ENCODE measurements at regions not wholly inside any gene's neighbourhood (a gene's known extent, or its start where the extent isn't known, plus 50 kb on each side); places are given as distances from the start of the nearest gene placed in this dataset.

DNA sequence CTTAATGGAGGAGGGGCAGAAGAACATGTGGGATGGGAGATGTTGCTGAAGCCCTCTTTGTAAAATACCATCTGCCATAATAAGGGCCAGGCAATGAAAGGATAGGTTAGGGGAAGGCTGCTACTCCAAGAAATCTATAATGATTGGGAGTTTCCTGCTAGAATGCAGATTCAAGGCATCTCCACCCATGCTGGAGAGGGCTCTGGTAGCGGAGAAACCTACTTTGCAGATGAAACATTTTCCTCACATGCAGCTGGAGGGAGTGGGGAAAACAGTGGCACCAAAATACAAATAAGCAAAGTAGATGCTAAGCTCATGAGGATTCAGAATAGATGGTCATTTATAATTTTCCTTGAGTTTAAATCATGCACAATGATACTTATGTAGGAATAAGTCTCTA is 82.3 kb upstream of the GCFC2 start:
- no peak for DNase-seq

DNA sequence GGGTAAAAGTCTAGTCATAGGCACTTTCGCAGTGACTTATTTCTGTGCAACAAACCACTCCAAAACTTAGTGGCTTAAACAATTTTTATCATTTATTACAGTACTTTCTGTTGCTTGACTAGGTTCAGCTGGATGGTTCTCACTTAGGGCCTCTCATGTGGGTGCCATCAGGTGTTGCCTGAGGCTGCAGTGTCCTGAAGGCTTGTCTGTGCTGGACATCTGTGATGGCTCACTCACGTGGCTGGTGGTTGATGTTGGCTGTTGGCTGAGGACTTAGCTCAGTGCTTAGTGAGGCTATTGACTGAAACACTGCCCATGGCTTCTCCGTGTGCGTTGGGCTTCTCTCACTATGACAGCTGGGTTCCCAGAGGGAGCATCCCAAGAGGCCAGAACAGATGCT is 81.4 kb upstream of the GCFC2 start:
- DNase-seq, result no peak

DNA sequence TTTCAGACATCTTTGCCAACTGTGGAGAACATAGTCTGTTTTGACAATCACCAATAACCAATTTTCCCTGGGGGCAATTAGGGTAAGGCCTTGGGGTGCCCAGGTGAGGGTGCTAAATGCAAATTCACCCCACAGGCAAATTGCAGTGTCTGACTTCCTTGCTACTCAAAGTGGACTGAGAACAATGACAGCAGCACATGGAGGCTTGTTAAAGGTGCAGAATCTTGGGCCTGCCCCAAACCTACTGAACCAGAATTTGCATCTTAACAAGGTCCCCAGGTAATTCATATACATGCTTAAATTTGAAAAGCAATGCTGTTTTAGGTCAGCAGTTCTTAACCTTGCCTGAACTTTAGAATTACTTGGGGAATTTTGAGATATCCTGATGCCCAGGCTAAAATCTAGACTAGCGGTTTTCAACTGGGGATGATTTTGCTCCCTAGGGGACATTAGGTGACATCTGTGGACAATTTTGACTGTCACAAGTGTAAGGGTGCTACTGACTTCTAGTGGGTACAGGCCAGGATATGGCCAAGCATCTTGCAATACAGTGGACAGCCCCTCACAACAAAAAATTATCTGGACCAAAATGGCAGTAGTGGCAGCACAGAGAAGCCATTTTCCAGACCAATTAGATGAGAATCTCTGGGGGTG is 80.2 kb upstream of the GCFC2 start:
- DNase-seq, result no peak

DNA sequence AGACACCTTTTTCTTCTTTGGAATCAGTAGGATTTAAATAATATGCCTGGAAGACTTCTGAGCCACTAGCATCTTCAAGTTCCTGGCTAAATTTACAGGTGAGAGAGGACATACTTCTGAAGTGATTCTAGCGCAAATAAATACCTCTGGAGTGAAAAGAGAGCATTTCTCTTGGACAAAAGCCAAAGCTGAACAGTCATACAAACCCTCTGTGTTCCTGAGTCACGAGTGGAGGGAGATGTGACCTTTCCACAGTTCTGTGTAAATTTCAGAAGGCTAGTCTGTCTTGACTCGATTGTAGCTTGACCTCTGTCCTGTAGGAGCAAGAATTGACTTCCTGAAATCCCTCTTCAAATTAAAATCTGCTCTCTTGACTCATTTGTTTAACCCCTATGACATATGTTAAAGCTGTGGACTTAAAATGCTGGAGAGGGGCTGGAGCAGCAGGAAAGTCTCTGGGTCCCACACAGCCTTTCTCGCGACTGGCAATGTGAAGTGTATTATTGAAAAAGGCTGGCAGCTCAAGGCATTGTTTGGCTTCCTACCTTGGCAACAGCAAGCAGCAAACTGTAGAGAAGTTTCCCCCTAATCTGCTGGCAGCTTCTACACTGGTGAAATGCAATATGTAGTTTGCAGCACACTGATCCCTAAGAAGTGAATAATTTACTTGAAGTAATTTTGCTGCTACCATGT is 79.6 kb upstream of the GCFC2 start:
- DNase-seq, result peak; percentile 36

DNA sequence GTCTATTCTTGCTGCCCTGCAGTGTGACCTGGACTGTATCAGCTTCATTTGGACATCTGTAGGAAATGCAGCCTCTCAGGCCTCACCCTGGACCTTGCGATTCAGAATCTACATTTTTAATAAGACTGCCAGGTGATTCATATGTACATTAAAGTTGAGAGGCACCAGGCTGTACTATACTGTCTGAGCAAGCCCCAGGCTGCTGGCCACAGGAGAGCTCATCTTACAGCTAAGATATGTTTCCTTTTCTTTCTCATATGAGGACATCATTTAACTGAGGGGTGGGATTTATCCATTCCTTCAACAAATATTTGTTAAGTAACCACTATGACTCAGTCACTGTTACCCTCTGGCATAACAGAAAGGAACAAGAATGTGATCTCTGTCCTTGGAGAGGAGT is 78.2 kb upstream of the GCFC2 start:
- no peak for DNase-seq

DNA sequence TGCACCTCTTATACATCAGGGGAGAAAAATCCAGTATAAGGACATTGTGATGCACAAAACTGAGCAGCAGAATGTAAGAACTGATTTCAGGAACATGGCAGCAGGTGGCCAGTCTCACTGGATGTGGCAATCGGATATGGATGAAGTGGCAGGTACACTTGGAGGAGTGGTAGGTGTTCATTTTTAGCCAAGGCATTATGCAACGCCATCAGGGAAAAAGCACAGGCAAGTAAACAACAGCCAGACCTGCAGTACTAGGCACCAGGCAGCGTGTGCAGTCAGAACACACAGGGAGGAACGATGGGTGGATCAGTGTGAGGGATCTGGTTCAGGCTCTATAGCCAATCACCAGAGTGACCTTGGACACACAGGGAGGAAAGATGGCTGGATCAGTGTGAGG is 77.4 kb upstream of the GCFC2 start:
- peak; percentile 61 for DNase-seq

DNA sequence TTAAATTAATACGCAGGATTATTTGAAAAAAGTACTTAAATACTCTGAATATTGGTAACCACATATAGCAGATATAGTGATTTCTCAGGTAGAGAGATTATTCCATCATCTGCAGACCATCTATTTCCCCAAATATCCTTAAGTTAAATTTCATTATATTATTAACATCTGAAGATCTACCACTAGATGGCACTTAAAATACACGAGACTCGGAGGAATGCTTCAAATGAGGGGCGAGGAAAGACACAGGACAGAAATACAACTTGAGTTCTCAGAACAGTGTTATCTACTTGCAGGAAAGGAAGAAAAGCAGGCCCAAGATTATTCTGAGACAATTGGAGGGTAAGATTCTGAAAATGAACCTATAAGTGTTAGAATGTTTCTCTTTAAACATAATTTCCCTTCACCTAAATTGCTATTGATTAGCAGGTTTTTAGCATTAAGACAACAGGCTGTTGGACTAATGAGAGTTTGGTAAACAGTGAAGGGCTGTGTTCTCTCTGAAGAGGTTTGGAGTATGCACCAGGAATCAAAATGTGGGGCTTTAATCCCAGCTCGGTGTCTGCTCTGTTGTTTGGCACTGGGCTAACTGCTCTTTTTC is 76.9 kb upstream of the GCFC2 start:
- DNase-seq, result peak; percentile 70

DNA sequence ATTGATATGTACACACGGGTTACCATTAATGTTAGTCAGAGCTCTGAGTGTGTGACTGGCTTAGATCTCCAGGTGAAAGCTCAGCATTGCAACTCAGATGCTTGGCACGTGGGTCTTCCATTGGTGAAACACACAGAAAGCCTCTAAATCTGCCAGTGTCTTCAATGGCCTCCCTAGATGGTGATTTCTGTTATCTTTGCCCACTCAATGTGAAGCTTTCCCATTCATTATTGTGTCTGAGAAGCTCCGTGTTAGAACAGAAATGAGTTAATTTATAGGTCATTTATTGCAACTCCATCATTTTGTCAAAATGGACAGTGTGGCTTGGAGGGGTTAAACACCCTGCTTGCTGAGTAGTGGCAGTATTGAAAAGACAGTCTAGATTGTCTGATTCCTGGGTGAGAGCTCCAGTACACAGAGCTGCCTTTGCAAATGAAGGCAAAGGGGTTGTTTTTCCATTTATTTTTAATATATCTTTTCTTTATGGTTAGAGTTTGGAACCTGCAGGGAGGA is 64.7 kb upstream of the GCFC2 start:
- no peak for DNase-seq

DNA sequence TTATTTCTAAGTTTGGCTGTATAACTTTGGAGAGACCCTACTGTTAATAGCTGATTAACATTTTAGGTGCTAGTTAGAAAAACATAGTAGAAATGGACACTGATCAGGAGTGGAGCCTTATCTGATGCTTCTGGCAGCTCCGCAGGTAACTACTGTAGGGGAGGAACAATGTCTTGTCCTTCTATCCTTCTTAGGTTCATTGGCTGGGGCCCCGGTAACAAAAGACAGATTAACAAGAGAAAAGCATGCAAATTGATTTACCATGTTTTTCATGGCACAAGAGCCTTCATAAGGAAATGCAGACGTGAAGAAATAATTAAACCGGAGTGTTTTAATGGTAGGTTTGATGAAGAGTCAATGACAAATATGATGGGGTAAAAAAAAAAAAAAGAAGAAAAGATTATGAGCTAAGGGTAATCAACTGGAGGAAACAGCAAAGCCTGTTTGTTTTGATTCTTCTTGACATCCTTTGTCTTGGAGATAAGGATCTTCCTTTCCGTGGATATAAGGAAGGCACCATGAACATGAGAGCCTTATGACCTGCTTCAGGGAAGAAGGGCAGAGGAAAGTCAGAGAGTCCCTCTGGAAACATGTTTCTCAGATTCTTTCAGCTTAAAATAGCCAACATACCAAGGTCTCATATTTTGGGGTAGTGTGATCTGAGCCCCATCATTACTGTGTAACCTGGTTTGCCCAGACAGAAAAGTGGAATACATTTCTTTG is 62.4 kb upstream of the GCFC2 start:
- no peak for DNase-seq

DNA sequence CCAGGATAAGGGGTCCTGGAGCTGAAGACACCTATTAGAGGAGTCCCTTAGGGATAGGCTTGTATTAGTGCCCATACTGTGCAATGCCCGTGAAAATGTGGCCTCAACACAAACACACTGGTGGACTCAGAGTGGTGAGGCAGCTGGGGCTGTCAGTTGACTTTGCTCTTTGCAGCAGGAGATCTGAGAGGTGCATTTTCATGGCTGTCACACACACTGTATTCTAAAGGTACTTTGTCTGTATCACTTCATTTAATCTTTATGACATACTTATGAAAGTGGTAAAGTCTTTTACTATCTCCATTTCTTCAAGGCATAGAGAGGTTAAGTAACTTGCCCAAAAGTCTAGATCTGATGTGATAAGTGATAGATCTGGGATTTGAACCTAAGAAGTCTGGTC is 55.1 kb upstream of the GCFC2 start:
- DNase-seq, result no peak

DNA sequence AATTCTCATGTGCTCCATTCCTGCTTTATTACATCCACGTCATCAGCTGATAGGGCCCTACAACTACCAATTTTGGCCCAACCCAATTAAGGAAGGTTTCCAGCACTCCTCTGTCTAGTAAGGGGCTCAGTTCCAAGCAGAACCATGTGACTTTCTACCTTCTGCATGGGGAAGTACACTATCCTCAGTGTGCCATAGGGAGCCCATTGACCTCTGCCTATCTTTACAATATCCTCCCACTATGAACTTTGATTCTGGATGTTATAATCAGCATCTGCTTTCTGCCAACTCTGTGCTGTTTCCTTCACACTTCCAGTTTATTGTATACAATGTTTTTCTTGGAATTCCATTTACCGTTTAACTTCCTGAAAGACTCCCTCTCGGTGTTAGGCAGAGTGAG is 53.9 kb upstream of the GCFC2 start:
- no peak for DNase-seq
